ENCODE measurements at regions not wholly inside any gene's neighbourhood (a gene's known extent, or its start where the extent isn't known, plus 50 kb on each side); places are given as distances from the start of the nearest gene placed in this dataset.

DNA sequence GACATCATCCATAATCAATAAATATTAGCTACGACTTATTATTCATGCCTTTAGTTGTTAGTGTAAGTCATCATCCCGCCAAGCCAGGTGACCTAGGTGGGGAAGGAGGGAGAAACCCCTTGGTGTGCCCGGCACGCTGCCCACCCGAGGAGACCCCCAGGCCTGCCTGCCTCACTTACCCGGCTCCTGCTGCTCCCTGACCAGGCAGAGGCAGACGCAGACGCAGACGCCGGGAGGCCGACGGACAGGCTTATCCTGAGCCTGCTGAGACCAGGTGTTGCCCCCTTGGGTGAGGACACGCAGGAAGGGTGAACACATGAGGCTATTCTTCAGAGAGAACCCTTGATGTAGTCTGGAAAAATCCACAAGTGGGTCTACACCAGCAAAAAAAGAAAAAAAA, 401.8 kb downstream of the GALR1 start:
- TF ChIP-seq, protein P1, sequence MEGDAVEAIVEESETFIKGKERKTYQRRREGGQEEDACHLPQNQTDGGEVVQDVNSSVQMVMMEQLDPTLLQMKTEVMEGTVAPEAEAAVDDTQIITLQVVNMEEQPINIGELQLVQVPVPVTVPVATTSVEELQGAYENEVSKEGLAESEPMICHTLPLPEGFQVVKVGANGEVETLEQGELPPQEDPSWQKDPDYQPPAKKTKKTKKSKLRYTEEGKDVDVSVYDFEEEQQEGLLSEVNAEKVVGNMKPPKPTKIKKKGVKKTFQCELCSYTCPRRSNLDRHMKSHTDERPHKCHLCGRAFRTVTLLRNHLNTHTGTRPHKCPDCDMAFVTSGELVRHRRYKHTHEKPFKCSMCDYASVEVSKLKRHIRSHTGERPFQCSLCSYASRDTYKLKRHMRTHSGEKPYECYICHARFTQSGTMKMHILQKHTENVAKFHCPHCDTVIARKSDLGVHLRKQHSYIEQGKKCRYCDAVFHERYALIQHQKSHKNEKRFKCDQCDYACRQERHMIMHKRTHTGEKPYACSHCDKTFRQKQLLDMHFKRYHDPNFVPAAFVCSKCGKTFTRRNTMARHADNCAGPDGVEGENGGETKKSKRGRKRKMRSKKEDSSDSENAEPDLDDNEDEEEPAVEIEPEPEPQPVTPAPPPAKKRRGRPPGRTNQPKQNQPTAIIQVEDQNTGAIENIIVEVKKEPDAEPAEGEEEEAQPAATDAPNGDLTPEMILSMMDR (IDR thresholded peaks at IDR 0.05; ENCODE audit: low read depth, low read length), result no peak
- no peak for TF ChIP-seq MYC (IDR thresholded peaks at IDR 0.05; ENCODE audit: low read depth, low read length)
